ENCODE measurements at regions not wholly inside any gene's neighbourhood (a gene's known extent, or its start where the extent isn't known, plus 50 kb on each side); places are given as distances from the start of the nearest gene placed in this dataset.

DNA sequence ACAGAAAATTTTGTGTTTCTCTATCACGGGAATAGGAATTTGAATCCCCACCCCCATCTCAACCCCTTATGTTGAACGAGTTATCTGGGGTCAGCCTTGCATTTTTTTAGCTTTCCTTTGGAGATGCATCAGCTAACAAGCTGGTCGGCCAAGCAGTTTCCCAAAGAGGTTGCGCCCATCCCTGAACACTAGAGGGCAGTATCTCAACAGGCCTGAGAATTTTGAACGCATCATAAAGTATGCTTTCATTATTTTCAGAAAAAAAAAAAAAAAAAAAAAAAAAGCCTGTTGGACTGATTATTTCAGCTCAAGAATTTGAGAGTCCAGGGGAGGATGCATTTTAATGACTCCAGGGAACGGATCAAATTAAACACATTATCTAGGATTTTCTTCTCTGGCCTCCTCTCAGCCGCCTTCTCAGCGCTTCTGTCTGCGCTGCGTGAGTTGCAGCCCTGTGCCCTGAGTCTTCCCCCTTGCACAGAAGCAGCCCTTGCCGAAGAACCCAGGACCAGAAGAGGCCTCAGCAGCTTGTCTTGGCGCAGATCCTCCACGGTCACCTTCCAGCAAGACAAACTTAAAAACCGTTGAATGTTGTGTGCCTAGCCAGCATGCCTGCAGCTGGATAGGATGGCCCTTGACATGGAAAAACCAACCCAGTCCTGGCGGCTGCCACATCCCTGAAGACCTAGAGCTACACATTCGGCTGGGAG lies 76.6 kb upstream of the GZMB start:
- TF ChIP-seq CTCF (conservative IDR thresholded peaks at IDR 0.05; ENCODE audit: low read depth, low read length) (peak; percentile 83), CEBPB (IDR thresholded peaks at IDR 0.05; ENCODE audit: low read depth, low read length) (no peak), POLR2A (IDR thresholded peaks at IDR 0.05; ENCODE audit: low read depth, low read length) (no peak), FOS (IDR thresholded peaks at IDR 0.05; ENCODE audit: low read depth, low read length) (no peak), SMC3 (IDR thresholded peaks at IDR 0.05; ENCODE audit: low read depth, low read length) (peak; percentile 51; the same call in 1 of the 2 replicates), RAD21 (IDR thresholded peaks at IDR 0.05; ENCODE audit: low read length) (peak; percentile 78), MXI1 (IDR thresholded peaks at IDR 0.05; ENCODE audit: borderline replicate concordance, low read depth, low read length) (no peak), BHLHE40 (IDR thresholded peaks at IDR 0.05; ENCODE audit: low read depth, low read length) (no peak), MAFK (IDR thresholded peaks at IDR 0.05; ENCODE audit: low read depth, low read length) (no peak)
- TF ChIP-seq, protein P1, sequence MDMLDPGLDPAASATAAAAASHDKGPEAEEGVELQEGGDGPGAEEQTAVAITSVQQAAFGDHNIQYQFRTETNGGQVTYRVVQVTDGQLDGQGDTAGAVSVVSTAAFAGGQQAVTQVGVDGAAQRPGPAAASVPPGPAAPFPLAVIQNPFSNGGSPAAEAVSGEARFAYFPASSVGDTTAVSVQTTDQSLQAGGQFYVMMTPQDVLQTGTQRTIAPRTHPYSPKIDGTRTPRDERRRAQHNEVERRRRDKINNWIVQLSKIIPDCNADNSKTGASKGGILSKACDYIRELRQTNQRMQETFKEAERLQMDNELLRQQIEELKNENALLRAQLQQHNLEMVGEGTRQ (IDR thresholded peaks at IDR 0.05; ENCODE audit: low read depth, low read length): no peak
- TF ChIP-seq, protein P2, sequence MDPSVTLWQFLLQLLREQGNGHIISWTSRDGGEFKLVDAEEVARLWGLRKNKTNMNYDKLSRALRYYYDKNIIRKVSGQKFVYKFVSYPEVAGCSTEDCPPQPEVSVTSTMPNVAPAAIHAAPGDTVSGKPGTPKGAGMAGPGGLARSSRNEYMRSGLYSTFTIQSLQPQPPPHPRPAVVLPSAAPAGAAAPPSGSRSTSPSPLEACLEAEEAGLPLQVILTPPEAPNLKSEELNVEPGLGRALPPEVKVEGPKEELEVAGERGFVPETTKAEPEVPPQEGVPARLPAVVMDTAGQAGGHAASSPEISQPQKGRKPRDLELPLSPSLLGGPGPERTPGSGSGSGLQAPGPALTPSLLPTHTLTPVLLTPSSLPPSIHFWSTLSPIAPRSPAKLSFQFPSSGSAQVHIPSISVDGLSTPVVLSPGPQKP (IDR thresholded peaks at IDR 0.05; ENCODE audit: borderline replicate concordance, low read depth, low read length): no peak

Data from IMR-90 (cell line).